Smooth muscle cell (in vitro differentiated cells): ENCODE measurements at regions not wholly inside any gene's neighbourhood (a gene's known extent, or its start where the extent isn't known, plus 50 kb on each side); places are given as distances from the start of the nearest gene placed in this dataset.

Experiments
- DNase-seq: peaks from one replicate; lab custom pipeline; 2025; ENCODE audit not compliant: unreplicated experiment; lab: John Stamatoyannopoulos, UW
- H2AFZ ChIP-seq: fragments of 200-600 bp; sonication (generic); 2 replicates; pipeline ENCODE4 v1.6.0; 2016; ENCODE audit warnings: antibody characterized with exemption, low read depth, mild to moderate bottlenecking
- H3F3A ChIP-seq: fragments of 200-600 bp; sonication (generic); 2 replicates; pipeline ENCODE4 v1.6.0; 2017; ENCODE audit warnings: antibody characterized with exemption, low read depth
- H3K27ac ChIP-seq: fragments of 200-600 bp; sonication (generic); 2 replicates; pipeline ENCODE4 v1.5.1; 2016; ENCODE audit warnings: low read depth, mild to moderate bottlenecking
- H3K27me3 ChIP-seq: fragments of 200-600 bp; sonication (generic); 2 replicates; pipeline ENCODE4 v1.6.1; 2016; ENCODE audit warnings: low read depth, mild to moderate bottlenecking
- H3K36me3 ChIP-seq: fragments of 200-600 bp; sonication (generic); 2 replicates; pipeline ENCODE4 v1.5.1; 2016; ENCODE audit warnings: low read depth
- H3K4me1 ChIP-seq: fragments of 200-600 bp; sonication (generic); 2 replicates; pipeline ENCODE4 v1.5.1; 2016; ENCODE audit warnings: low read depth
- H3K4me2 ChIP-seq: fragments of 200-600 bp; sonication (generic); 2 replicates; pipeline ENCODE4 v1.6.0; 2016; ENCODE audit warnings: mild to moderate bottlenecking
- H3K4me3 ChIP-seq: fragments of 200-600 bp; sonication (generic); 2 replicates; pipeline ENCODE4 v1.5.1; 2016; ENCODE audit warnings: mild to moderate bottlenecking
- H3K79me2 ChIP-seq: fragments of 200-600 bp; sonication (generic); 2 replicates; pipeline ENCODE4 v1.6.0; 2016; ENCODE audit warnings: low read depth, mild to moderate bottlenecking
- H3K9ac ChIP-seq: fragments of 200-600 bp; sonication (generic); 2 replicates; pipeline ENCODE4 v1.6.0; 2016; ENCODE audit warnings: low read depth
- H3K9me3 ChIP-seq: fragments of 200-600 bp; sonication (generic); replicated peaks from 2 replicates; pipeline ENCODE4 v1.5.1; 2016; ENCODE audit warnings: low read depth
- H4K20me1 ChIP-seq: fragments of 200-600 bp; sonication (generic); 2 replicates; pipeline ENCODE4 v1.6.0; 2016; ENCODE audit warnings: low read depth
- CTCF ChIP-seq: fragments of 200-600 bp; sonication (generic); IDR thresholded peaks from 2 replicates; pipeline ENCODE4 v1.5.1; 2017; ENCODE audit warnings: borderline replicate concordance, mild to moderate bottlenecking, antibody characterized with exemption; ENCODE audit not compliant: insufficient read depth, poor library complexity, severe bottlenecking
- WGBS: methylation state at CpG from one replicate; pipeline ENCODE4 v1.1.7; 2016; ENCODE audit warnings: low lambda C conversion rate; 5-methylcytosine and 5-hydroxymethylcytosine counted together

GRCh38 chr11:38332046-38332445 is 1734.0 kb upstream of the RAG2 start:
- H3K4me3 ChIP-seq: no peak overlapping the region
- H2AFZ ChIP-seq: no peak overlapping the region
- H3K4me2 ChIP-seq: no peak overlapping the region
- no peak for DNase-seq
- H3K79me2 ChIP-seq: no peaks in the 10 kb centered on the region
- WGBS: 93% methylated on average over 3 of the region's 3 CpGs
- no peaks in the 10 kb centered on the region for H4K20me1 ChIP-seq
- H3K9me3 ChIP-seq: no peaks in the 10 kb centered on the region
- no peak overlapping the region for H3K9ac ChIP-seq
- H3K36me3 ChIP-seq: no peaks in the 10 kb centered on the region
- no peak overlapping the region for H3K27ac ChIP-seq
- no peaks in the 10 kb centered on the region for H3K4me1 ChIP-seq
- H3K27me3 ChIP-seq: no peaks in the 10 kb centered on the region
- H3F3A ChIP-seq: no peaks in the 10 kb centered on the region
- no peak for TF ChIP-seq CTCF

GRCh38 chr11:38330578-38330977 is 1732.5 kb upstream of the RAG2 start:
- H3K4me3 ChIP-seq: no peak overlapping the region
- no peak overlapping the region for H3K27ac ChIP-seq
- no peak overlapping the region for H3K4me2 ChIP-seq
- no peaks in the 10 kb centered on the region for H3K9me3 ChIP-seq
- H3K4me1 ChIP-seq: no peaks in the 10 kb centered on the region
- whole genome bisulfite sequencing: 71% methylated on average over 3 of the region's 3 CpGs
- no peak for TF ChIP-seq CTCF
- H2AFZ ChIP-seq: peak overlapping the region; percentile 21
- H3K9ac ChIP-seq: no peak overlapping the region
- H4K20me1 ChIP-seq: no peaks in the 10 kb centered on the region
- no peaks in the 10 kb centered on the region for H3K27me3 ChIP-seq
- H3K79me2 ChIP-seq: no peaks in the 10 kb centered on the region
- H3K36me3 ChIP-seq: no peaks in the 10 kb centered on the region
- DNase-seq: no peak
- H3F3A ChIP-seq: no peaks in the 10 kb centered on the region

GRCh38 chr11:38323961-38324761 is 1726.1 kb upstream of the RAG2 start:
- Histone ChIP-seq H3K4me1 (no peaks in the 10 kb centered on the region), H3K36me3 (no peaks in the 10 kb centered on the region), H3K4me2 (no peak overlapping the region), H3K79me2 (no peaks in the 10 kb centered on the region), H3K27ac (no peak overlapping the region), H3K27me3 (no peaks in the 10 kb centered on the region), H3K9ac (no peak overlapping the region), H3K4me3 (no peak overlapping the region), H3K9me3 (no peaks in the 10 kb centered on the region), H3F3A (no peaks in the 10 kb centered on the region), H2AFZ (no peak overlapping the region), H4K20me1 (no peaks in the 10 kb centered on the region)
- TF ChIP-seq CTCF: no peak
- no peak for DNase-seq
- WGBS: 64% methylated on average over 3 of the region's 3 CpGs

GRCh38 chr11:38315151-38315550 is 1717.1 kb upstream of the RAG2 start:
- no peak overlapping the region for H3K4me2 ChIP-seq
- no peak overlapping the region for H3K27ac ChIP-seq
- no peak for TF ChIP-seq CTCF
- no peak overlapping the region for H3K9ac ChIP-seq
- no peaks in the 10 kb centered on the region for H3K4me1 ChIP-seq
- H3K9me3 ChIP-seq: no peaks in the 10 kb centered on the region
- no peaks in the 10 kb centered on the region for H4K20me1 ChIP-seq
- no peaks in the 10 kb centered on the region for H3K27me3 ChIP-seq
- no peak for DNase-seq
- 83% methylated on average over 1 of the region's 1 CpG for WGBS
- no peak overlapping the region for H3K4me3 ChIP-seq
- H3F3A ChIP-seq: no peaks in the 10 kb centered on the region
- H3K79me2 ChIP-seq: no peaks in the 10 kb centered on the region
- H2AFZ ChIP-seq: no peak overlapping the region
- no peaks in the 10 kb centered on the region for H3K36me3 ChIP-seq
